Right lobe of liver (tissue), 4 donors: ENCODE measurements at regions not wholly inside any gene's neighbourhood (a gene's known extent, or its start where the extent isn't known, plus 50 kb on each side); places are given as distances from the start of the nearest gene placed in this dataset.

ENCODE experiments used
- POLR2A ChIP-seq: fragments of 450-650 bp; IDR thresholded peaks from one replicate; pipeline ENCODE4 v1.6.1; 2017; ENCODE audit warnings: antibody characterized with exemption, mild to moderate bottlenecking
- TF ChIP-seq, protein P1 (sequence below), 4 donors: fragments of 200-600 bp in 3 of 4; fragments of 450-650 bp in 1 of 4; IDR thresholded peaks; one replicate each; pipeline versions ENCODE4 v1.5.1 to v1.8.0; 2016 to 2022; ENCODE audit warnings: antibody characterized with exemption in 4 of 4, mild to moderate bottlenecking in 2 of 4
- donor health status: DM: no; HTN: no; CAD: no.
- donor health status: DM: no; HTN: no; CAD: no.
- donor health status: DM: no; HTN: yes; CAD: no.

DNA sequence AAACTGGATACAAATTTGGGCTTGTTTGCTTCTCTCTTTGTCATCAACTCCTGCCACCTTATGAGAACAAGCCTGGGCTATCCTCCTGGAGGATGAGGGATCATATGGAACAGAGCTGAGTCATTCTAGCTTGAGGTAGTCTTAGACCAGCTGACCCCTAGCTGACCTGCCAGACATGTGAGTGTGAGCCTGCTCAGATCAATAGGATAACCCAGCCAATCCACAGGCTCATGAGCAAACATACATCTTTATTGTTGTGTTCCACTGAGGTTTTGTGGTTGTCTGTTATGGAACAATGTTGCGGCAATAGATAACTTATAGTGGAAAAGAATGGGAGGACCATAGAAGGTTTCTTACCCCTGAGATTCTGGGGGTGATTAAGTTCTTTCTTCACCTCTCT is 54.5 kb upstream of the FAM180A start:
- TF ChIP-seq POLR2A, result no peak
- TF ChIP-seq, protein P1, sequence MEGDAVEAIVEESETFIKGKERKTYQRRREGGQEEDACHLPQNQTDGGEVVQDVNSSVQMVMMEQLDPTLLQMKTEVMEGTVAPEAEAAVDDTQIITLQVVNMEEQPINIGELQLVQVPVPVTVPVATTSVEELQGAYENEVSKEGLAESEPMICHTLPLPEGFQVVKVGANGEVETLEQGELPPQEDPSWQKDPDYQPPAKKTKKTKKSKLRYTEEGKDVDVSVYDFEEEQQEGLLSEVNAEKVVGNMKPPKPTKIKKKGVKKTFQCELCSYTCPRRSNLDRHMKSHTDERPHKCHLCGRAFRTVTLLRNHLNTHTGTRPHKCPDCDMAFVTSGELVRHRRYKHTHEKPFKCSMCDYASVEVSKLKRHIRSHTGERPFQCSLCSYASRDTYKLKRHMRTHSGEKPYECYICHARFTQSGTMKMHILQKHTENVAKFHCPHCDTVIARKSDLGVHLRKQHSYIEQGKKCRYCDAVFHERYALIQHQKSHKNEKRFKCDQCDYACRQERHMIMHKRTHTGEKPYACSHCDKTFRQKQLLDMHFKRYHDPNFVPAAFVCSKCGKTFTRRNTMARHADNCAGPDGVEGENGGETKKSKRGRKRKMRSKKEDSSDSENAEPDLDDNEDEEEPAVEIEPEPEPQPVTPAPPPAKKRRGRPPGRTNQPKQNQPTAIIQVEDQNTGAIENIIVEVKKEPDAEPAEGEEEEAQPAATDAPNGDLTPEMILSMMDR (IDR thresholded peaks at IDR 0.05), result no peak
